HG03196 (cell line): ENCODE measurements at regions not wholly inside any gene's neighbourhood (a gene's known extent, or its start where the extent isn't known, plus 50 kb on each side); places are given as distances from the start of the nearest gene placed in this dataset.
"Not testable (repeated sequence)": the region's sequence is repeated elsewhere in the genome, so short reads cannot be mapped to it uniquely, and the experiment has no call there.

Source experiments
- ATAC-seq: cut with Tn5 transposase; IDR thresholded peaks from one replicate; pipeline ENCODE4 v1.9.1; 2021; ENCODE audit not compliant: unreplicated experiment

- ATAC-seq: not testable (repeated sequence)
Measured at GRCh38 chr14:37784827-37785223, 189.4 kb downstream of the TTC6 start.

- not testable (repeated sequence) for ATAC-seq
Measured at GRCh38 chr14:37785298-37785697, 189.9 kb downstream of the TTC6 start.

- not testable (repeated sequence) for ATAC-seq
Measured at GRCh38 chr14:37786114-37786625, 190.7 kb downstream of the TTC6 start.

- no peak for ATAC-seq
Measured at GRCh38 chr14:37787879-37788494, 192.6 kb downstream of the TTC6 start.

- no peak for ATAC-seq
Measured at GRCh38 chr14:37791384-37792036, 196.1 kb downstream of the TTC6 start.

- no peak for ATAC-seq
Measured at GRCh38 chr14:37792124-37792523, 196.7 kb downstream of the TTC6 start.

GRCh38 chr14:37796703-37797416, 201.4 kb downstream of the TTC6 start:
- ATAC-seq: no peak

GRCh38 chr14:37797675-37798074, 202.2 kb downstream of the TTC6 start:
- ATAC-seq: no peak

- ATAC-seq: no peak
Measured at GRCh38 chr14:37807722-37808121, 212.3 kb downstream of the TTC6 start.

- ATAC-seq: no peak
Measured at GRCh38 chr14:37810094-37810801, 214.8 kb downstream of the TTC6 start.

- ATAC-seq: no peak
Measured at GRCh38 chr14:37813732-37814131, 218.3 kb downstream of the TTC6 start.

GRCh38 chr14:37816135-37816534, 220.7 kb downstream of the TTC6 start:
- no peak for ATAC-seq

GRCh38 chr14:37816743-37817295, 221.4 kb downstream of the TTC6 start:
- no peak for ATAC-seq

- ATAC-seq: no peak
Measured at GRCh38 chr14:37819155-37820015, 224.0 kb downstream of the TTC6 start.

GRCh38 chr14:37820810-37821209, 225.4 kb downstream of the TTC6 start:
- ATAC-seq: not testable (repeated sequence)

- ATAC-seq: no peak
Measured at GRCh38 chr14:37824939-37825712, 229.7 kb downstream of the TTC6 start.

GRCh38 chr14:37826869-37827268, 231.4 kb downstream of the TTC6 start:
- no peak for ATAC-seq

- ATAC-seq: no peak
Measured at GRCh38 chr14:37830271-37830670, 234.8 kb downstream of the TTC6 start.

GRCh38 chr14:37834275-37834674, 238.8 kb downstream of the TTC6 start:
- no peak for ATAC-seq
